PC-9 (cell line): ENCODE measurements at regions not wholly inside any gene's neighbourhood (a gene's known extent, or its start where the extent isn't known, plus 50 kb on each side); places are given as distances from the start of the nearest gene placed in this dataset.

Experiments used
- BruUV-seq: library from RNA; stranded (reverse); fragments of 400-500 nt; replicated peaks from 2 replicates; lab custom pipeline; 2021; lab: Mats Ljungman, UMichigan
- CTCF ChIA-PET: fragments of 300-600 bp; sonication (Branson Sonifier 250); formaldehyde crosslinking; loops from one replicate; lab custom pipeline; 2022; ENCODE audit warnings: antibody characterized with exemption; lab: Charles Lee
- POLR2A ChIA-PET: fragments of 300-600 bp; sonication (Branson Sonifier 250); formaldehyde crosslinking; loops from one replicate; lab custom pipeline; 2022; ENCODE audit warnings: antibody characterized with exemption; ENCODE audit not compliant: unreplicated experiment; lab: Charles Lee
- DNase-seq, 2 experiments: peaks; one replicate each; pipeline versions ENCODE4 v3.0.0 to v3.0.0-alpha.2; 2015 to 2022; ENCODE audit warnings: mixed read lengths in 1 of 2
- H2AFZ ChIP-seq: fragments of 200-600 bp; sonication (generic); 2 replicates; pipeline ENCODE4 v1.8.1; 2017; ENCODE audit warnings: antibody characterized with exemption
- H3F3A ChIP-seq: fragments of 200-600 bp; sonication (generic); 2 replicates; pipeline ENCODE4 v1.8.1; 2017; ENCODE audit warnings: antibody characterized with exemption, mild to moderate bottlenecking, low read depth; ENCODE audit not compliant: insufficient read depth
- H3K27ac ChIP-seq: fragments of 200-600 bp; sonication (generic); 2 replicates; pipeline ENCODE4 v1.6.1; 2016; ENCODE audit warnings: mixed run types
- H3K27me3 ChIP-seq: fragments of 200-600 bp; sonication (generic); 2 replicates; pipeline ENCODE4 v1.6.1; 2016; ENCODE audit warnings: low read depth, mixed run types; ENCODE audit not compliant: insufficient read depth
- H3K36me3 ChIP-seq: fragments of 200-600 bp; sonication (generic); 2 replicates; pipeline ENCODE4 v1.6.1; 2016; ENCODE audit warnings: low read depth, mixed run types
- H3K4me1 ChIP-seq: fragments of 200-600 bp; sonication (generic); replicated peaks from 2 replicates; pipeline ENCODE4 v1.6.1; 2016; ENCODE audit warnings: mixed run types; ENCODE audit not compliant: insufficient read depth
- H3K4me2 ChIP-seq: fragments of 200-600 bp; sonication (generic); 2 replicates; pipeline ENCODE4 v1.6.1; 2017; ENCODE audit warnings: mixed run types
- H3K4me3 ChIP-seq: fragments of 200-600 bp; sonication (generic); 2 replicates; pipeline ENCODE4 v1.6.1; 2016; ENCODE audit warnings: mixed run types
- H3K79me2 ChIP-seq: fragments of 200-600 bp; sonication (generic); 2 replicates; pipeline ENCODE4 v1.6.1; 2017; ENCODE audit warnings: low read depth, mixed run types
- H3K9me2 ChIP-seq: fragments of 200-600 bp; sonication (generic); 2 replicates; pipeline ENCODE4 v1.8.1; 2017; ENCODE audit warnings: mild to moderate bottlenecking; ENCODE audit not compliant: insufficient read depth
- H3K9me3 ChIP-seq: fragments of 200-600 bp; sonication (generic); 2 replicates; pipeline ENCODE4 v1.8.1; 2016; ENCODE audit warnings: low read depth; ENCODE audit not compliant: insufficient read depth
- H4K20me1 ChIP-seq: fragments of 200-600 bp; sonication (generic); 2 replicates; pipeline ENCODE4 v1.8.1; 2017; ENCODE audit not compliant: insufficient read depth
- CTCF ChIP-seq: fragments of 200-600 bp; sonication (generic); conservative IDR thresholded peaks from 2 replicates; pipeline ENCODE4 v1.6.1; 2017; ENCODE audit warnings: mixed run types, antibody characterized with exemption, mild to moderate bottlenecking, moderate library complexity
- EZH2 ChIP-seq: fragments of 200-600 bp; sonication (generic); IDR thresholded peaks from 2 replicates; pipeline ENCODE4 v1.8.0; 2017; ENCODE audit warnings: antibody characterized with exemption, low read depth
- intact Hi-C: fragments of 100-400 bp; cut with micrococcal nuclease; formaldehyde crosslinking; loops from one replicate; pipeline ENCODE4 v1.10.0; 2022; ENCODE audit not compliant: unreplicated experiment

- Histone ChIP-seq H3K9me3 (no peaks in the 10 kb centered on the region), H4K20me1 (no peaks in the 10 kb centered on the region), H3K27me3 (peaks cover 68% of the 10 kb centered on the region), H3K4me2 (no peak overlapping the region), H3K36me3 (no peaks in the 10 kb centered on the region), H3K79me2 (no peaks in the 10 kb centered on the region), H3K4me1 (no peaks in the 10 kb centered on the region), H3F3A (no peaks in the 10 kb centered on the region), H2AFZ (no peak overlapping the region), H3K27ac (no peak overlapping the region), H3K9me2 (no peaks in the 10 kb centered on the region), H3K4me3 (no peak overlapping the region)
- no peak for TF ChIP-seq EZH2
- no peak for TF ChIP-seq CTCF
- intact Hi-C loops: no loop called here
- ChIA-PET CTCF (no interaction called here), POLR2A (no interaction called here)
- no peak for DNase-seq
- no TSS peak for BruUV-seq
Observed at GRCh38 chr4:3683744-3684421, 82.3 kb upstream of the ADRA2C start.

GRCh38 chr4:3683077-3683743 lies 83.0 kb upstream of the ADRA2C start:
- Histone ChIP-seq H3K4me3 (no peak overlapping the region), H3K4me2 (no peak overlapping the region), H2AFZ (no peak overlapping the region), H4K20me1 (no peaks in the 10 kb centered on the region), H3K9me3 (no peaks in the 10 kb centered on the region), H3K36me3 (no peaks in the 10 kb centered on the region), H3K27me3 (peaks cover 65% of the 10 kb centered on the region), H3K9me2 (no peaks in the 10 kb centered on the region), H3K4me1 (no peaks in the 10 kb centered on the region), H3F3A (no peaks in the 10 kb centered on the region), H3K27ac (no peak overlapping the region), H3K79me2 (no peaks in the 10 kb centered on the region)
- ChIA-PET CTCF (no interaction called here), POLR2A (no interaction called here)
- intact Hi-C loops: no loop called here
- no TSS peak for BruUV-seq
- no peak for DNase-seq
- TF ChIP-seq EZH2: no peak
- TF ChIP-seq CTCF: no peak

- Histone ChIP-seq H3F3A (no peaks in the 10 kb centered on the region), H3K9me2 (no peaks in the 10 kb centered on the region), H3K4me1 (no peaks in the 10 kb centered on the region), H4K20me1 (no peaks in the 10 kb centered on the region), H3K79me2 (no peaks in the 10 kb centered on the region), H3K4me3 (no peak overlapping the region), H3K9me3 (no peaks in the 10 kb centered on the region), H3K27me3 (peaks cover 68% of the 10 kb centered on the region), H3K36me3 (no peaks in the 10 kb centered on the region), H2AFZ (no peak overlapping the region), H3K27ac (no peak overlapping the region), H3K4me2 (no peak overlapping the region)
- BruUV-seq: no TSS peak
- intact Hi-C loops: no loop called here
- TF ChIP-seq EZH2 (no peak), CTCF (no peak)
- ChIA-PET CTCF (no interaction called here), POLR2A (no interaction called here)
- no peak for DNase-seq
Observed at GRCh38 chr4:3682236-3683076, 83.7 kb upstream of the ADRA2C start.
